HL-60/S4 treated with retinoic acid at 250 ng/mL for 4 days and 3 days (cell line): ENCODE measurements at regions not wholly inside any gene's neighbourhood (a gene's known extent, or its start where the extent isn't known, plus 50 kb on each side); places are given as distances from the start of the nearest gene placed in this dataset.
"Not testable (repeated sequence)": the region's sequence is repeated elsewhere in the genome, so short reads cannot be mapped to it uniquely, and the experiment has no call there.

Source experiments
- in situ Hi-C: fragments of 300-500 bp; cut with MboI; formaldehyde crosslinking; loops from 2 replicates; pipeline ENCODE4 v1.7.0; 2022; ENCODE audit warnings: low sequenced_read_pairs

GRCh38 chr7:118389629-118390028, 165.1 kb downstream of the ANKRD7 start:
- in situ Hi-C loops, result no loop called here

- in situ Hi-C loops, result no loop called here
Measured at GRCh38 chr7:118404211-118404610, 179.7 kb downstream of the ANKRD7 start.

DNA sequence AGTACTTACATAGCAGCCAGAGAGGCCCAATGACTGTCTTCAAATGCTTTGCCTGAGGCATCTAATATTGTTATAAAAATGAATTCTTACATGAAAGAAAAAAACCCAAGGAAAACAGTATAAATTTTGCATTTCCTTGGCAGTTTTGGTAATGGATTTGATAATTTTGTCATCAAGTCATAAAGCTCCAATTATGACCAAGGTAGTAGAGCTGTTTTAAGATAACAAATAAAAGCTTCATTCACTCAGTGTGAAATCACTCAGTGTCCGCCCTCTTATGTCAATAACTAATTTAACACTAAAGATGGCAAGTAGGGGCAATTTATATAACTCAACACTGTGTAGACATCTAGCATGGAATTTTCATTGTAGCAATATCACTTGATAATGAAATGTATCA, 193.9 kb downstream of the ANKRD7 start:
- in situ Hi-C loops, result no loop called here

- in situ Hi-C loops, result no loop called here
Measured at GRCh38 chr7:118420888-118421287, 196.4 kb downstream of the ANKRD7 start.

DNA sequence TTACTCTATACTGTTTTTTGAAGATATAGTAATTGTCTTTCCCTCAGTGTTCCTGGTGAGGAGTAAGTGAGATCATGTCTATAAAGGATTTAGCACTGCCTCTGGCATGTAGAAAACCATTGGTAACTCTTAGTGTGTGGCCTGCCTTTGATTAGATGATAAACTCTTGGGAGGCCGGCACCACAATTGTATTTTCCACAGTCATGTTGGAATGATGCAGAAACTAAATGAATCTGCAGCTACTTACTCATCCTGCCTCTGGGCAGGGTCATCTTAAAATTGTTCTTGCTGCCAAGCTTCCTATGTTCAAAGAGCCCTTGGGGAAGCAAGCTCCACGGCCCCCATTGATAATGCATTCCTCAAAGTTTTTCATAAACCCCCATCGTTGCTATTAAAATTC, 204.6 kb downstream of the ANKRD7 start:
- in situ Hi-C loops, result no loop called here

GRCh38 chr7:118436663-118437062, 212.2 kb downstream of the ANKRD7 start:
- in situ Hi-C loops, result no loop called here

GRCh38 chr7:118449030-118449429, 224.5 kb downstream of the ANKRD7 start:
- in situ Hi-C loops, result not testable (repeated sequence)

DNA sequence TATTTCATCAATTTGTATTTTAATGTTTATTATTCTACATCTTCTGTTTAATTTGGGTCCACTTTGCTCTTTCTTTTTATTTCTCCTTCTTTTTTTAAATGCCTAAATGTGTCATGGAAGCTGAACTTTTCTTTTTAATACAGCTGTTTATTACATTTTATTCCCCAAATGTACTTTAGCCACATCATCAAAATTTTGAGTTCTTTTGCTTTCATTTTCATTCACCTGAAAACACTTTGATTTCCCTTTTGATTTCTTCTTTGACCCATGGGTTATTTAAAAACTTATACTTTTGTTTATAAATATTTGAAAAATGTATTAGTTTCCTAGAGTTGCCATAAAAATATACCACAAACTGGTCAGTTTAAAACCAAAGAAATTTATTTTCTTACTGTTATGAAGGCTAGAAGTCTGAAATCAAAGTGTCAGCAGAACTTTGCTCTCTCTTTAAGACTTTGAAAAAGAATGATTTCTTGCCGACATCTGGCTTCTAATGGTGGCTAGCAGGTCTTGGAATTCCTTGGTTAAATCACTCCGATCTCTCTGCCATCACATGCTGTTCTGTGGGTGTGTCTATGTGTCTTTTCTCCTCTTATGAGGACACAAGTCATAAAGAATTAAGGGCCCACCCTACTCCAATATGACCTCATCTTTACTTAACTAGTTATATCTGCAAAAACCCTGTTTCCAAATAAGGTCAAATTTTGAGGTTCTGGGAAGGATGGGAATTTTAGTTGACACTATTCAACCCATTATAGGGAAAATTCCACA, 225.5 kb downstream of the ANKRD7 start:
- in situ Hi-C loops, result no loop called here

DNA sequence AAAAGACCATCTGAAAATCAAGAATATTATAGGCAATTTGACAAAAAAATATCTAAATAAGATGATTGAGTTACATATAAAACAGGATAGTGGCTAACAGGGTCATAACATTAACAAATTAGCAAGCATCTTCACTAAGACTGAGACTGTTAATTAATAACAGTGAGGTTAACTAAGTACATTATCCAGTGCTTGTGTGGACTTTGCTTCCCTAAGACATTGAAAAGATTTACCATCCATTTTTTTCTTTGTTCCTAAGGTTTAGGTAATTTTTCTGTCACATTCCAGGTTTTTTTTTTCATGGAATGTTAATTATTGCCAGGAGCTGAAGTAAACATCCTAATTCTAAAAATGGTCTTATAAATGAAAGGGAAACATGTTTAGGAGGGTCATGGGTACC, 227.6 kb downstream of the ANKRD7 start:
- in situ Hi-C loops, result no loop called here

DNA sequence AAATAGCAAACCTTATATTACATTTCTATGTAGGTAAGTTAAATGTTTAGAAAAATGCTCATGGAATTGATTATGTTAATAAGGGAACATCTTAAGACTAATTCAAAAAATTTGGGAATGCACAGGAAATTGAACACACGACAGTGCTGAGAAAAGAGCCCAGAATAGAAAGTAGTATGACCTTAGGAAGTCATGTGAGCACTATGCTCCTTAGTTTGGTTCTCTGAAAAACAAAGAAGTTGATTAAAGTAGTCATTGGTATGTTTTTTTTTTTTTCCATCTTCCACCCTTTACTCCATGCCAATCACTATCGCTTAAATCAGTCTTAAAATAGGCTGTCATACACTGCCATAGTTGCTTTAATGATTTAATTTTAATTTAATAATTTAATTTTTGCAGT, 242.9 kb downstream of the ANKRD7 start:
- in situ Hi-C loops, result no loop called here

DNA sequence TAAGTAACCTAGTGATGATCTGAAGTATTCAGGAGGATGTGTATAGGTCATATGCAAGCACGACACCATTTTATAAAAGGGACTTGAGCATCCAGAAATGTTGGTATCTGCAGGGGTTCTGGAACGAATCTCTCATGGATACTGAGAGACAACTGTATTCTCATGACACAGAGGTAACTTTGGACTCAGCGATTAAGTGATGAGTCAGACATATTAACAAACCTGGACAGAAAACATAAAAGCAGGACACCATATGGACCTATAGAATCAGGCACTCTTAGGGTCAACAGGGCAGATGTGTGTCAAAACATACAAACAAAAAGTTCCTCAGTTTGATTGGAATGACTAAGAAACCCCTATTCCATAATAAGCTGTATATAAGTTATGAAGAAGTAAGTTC, 248.1 kb downstream of the ANKRD7 start:
- in situ Hi-C loops, result no loop called here

DNA sequence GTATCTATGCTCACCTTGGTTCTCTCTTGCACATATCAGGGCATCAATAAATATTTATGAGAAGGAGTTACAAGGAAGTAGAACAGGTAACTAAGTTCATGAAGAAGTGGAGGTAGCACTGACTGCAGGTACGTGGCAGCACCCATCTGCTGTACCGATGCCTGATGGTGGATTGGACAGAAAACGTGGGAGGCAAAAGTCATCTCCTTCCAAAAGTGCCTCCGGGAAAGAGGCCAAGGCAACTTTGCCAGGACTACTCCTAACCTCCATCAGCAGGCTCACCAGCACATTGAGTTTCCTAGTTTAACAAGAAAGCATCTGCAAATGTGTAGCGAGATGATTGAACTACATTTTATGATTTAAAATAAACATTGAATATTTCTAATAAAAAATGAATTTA, 248.8 kb downstream of the ANKRD7 start:
- in situ Hi-C loops, result no loop called here

- in situ Hi-C loops, result no loop called here
Measured at GRCh38 chr7:118476036-118476435, 251.5 kb downstream of the ANKRD7 start.

- in situ Hi-C loops, result no loop called here
Measured at GRCh38 chr7:118477036-118477435, 252.5 kb downstream of the ANKRD7 start.

- in situ Hi-C loops, result no loop called here
Measured at GRCh38 chr7:118478236-118478635, 253.7 kb downstream of the ANKRD7 start.

DNA sequence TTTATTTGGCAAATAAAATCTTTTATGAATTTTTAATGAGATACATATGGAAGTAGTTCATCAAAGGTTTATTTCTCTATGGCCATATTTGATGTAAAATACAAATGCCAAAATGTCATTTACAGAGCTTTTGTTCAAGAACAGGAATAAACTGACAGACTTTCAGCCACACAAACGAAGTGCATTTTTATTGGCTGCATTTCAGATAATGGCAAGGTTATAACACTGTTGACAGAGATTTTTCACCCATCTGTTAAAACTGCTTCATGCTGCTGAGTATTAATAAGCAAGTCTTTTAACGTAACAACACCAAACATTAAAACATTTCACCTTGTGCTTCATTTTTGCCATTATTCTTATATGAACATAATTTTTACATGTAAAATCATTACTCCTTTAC, 254.4 kb downstream of the ANKRD7 start:
- in situ Hi-C loops, result no loop called here

DNA sequence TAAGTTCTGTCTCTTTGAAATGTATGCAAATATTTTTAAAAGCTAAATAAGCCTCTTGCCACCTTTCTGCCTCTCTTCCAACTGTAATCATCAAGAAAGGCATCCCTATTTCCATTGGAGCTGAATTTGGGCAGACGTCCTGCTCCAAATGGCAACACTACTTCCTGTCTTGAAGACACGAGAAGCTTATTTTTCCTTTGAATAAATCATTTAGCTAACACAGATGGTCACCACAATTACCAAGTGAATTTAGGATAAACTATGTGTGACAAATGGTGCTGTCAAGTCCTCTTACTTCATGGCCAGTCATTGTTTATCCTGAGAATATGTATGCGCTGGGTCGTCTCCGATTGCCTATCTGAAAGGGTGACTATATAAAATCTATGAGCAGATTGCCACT, 268.0 kb downstream of the ANKRD7 start:
- in situ Hi-C loops, result no loop called here

DNA sequence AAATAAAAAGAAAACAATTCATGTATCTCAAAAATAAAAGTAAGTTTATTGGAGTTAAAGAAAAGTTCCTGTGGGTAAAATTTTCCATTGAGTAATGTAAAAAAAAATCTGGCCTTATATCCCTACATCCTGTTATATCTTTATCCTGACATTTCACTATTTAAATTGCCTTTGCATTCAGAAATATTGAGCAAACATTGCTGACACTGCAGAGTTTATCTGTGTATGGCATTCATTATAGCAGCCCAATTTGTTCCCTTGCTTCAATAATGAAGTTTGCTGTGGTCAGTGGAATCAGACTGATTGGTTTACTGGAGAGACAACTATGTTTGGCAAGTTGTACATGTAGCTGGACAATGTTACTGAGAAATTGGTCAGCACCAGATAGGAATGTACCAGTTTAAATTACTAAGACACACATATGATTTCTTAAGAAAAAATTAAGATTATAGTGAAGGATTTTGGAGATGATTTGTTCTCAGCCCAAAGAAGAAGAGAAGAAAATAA, 271.7 kb downstream of the ANKRD7 start:
- in situ Hi-C loops, result no loop called here

- in situ Hi-C loops, result no loop called here
Measured at GRCh38 chr7:118502235-118502634, 277.7 kb downstream of the ANKRD7 start.

DNA sequence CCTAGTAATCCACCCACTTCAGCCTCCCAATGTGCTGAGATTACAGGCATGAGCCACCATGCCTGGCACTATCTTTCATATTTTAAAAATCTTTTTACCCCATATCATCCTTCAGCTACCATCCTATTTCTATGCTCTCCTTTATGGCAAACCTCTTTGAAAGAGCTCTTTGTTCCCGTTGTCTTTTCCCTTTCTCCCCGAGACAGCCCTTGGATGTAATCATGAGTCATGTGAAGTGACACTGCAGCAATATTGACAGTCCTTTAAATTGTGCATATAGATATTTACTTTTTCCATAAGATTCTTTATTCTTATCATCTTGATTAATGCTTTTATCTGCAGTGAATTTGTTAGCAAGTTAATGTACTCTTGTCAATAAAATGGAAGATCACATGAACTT, 286.6 kb downstream of the ANKRD7 start:
- in situ Hi-C loops, result no loop called here

- in situ Hi-C loops, result no loop called here
Measured at GRCh38 chr7:118517275-118517674, 292.8 kb downstream of the ANKRD7 start.

- in situ Hi-C loops, result no loop called here
Measured at GRCh38 chr7:118525020-118525419, 300.5 kb downstream of the ANKRD7 start.

- in situ Hi-C loops, result no loop called here
Measured at GRCh38 chr7:118531566-118531965, 307.1 kb downstream of the ANKRD7 start.
